ENCODE measurements at regions not wholly inside any gene's neighbourhood (a gene's known extent, or its start where the extent isn't known, plus 50 kb on each side); places are given as distances from the start of the nearest gene placed in this dataset.

DNA sequence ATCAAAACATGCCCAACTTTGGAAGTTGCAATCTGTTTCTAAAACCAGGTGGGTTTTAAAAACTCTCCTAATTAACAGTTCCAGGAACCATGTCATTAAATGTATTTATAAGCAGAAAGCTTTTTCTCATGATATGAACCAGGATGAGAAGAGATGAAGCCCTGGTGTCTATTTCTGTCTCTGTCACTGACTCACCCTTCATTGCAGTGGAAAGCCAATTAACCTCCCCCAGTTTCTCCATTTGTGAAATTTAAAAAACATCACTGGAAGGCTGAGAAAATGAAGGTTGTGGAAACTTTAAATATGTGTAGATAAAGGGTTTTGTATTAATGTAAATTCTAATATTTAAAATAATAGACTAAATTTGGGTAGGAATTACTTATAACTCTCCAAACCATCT lies 1088.0 kb downstream of the SORCS1 start:
- H3K27me3 ChIP-seq (ENCODE audit: control insufficient read depth, insufficient read depth, low read length): no peaks in the 10 kb centered on the region
- no peak for DNase-seq (ENCODE audit: low read depth)
- ChIA-PET CTCF (no interaction called here), POLR2A (no interaction called here)
- no peak overlapping the region for H3K4me3 ChIP-seq (ENCODE audit: low read depth, low read length)
- TF ChIP-seq, protein P1, sequence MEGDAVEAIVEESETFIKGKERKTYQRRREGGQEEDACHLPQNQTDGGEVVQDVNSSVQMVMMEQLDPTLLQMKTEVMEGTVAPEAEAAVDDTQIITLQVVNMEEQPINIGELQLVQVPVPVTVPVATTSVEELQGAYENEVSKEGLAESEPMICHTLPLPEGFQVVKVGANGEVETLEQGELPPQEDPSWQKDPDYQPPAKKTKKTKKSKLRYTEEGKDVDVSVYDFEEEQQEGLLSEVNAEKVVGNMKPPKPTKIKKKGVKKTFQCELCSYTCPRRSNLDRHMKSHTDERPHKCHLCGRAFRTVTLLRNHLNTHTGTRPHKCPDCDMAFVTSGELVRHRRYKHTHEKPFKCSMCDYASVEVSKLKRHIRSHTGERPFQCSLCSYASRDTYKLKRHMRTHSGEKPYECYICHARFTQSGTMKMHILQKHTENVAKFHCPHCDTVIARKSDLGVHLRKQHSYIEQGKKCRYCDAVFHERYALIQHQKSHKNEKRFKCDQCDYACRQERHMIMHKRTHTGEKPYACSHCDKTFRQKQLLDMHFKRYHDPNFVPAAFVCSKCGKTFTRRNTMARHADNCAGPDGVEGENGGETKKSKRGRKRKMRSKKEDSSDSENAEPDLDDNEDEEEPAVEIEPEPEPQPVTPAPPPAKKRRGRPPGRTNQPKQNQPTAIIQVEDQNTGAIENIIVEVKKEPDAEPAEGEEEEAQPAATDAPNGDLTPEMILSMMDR (IDR thresholded peaks at IDR 0.05; ENCODE audit: insufficient read depth, low read depth, low read length): no peak
- no peaks in the 10 kb centered on the region for H3K36me3 ChIP-seq (ENCODE audit: control insufficient read depth, insufficient read depth, low read length)

DNA sequence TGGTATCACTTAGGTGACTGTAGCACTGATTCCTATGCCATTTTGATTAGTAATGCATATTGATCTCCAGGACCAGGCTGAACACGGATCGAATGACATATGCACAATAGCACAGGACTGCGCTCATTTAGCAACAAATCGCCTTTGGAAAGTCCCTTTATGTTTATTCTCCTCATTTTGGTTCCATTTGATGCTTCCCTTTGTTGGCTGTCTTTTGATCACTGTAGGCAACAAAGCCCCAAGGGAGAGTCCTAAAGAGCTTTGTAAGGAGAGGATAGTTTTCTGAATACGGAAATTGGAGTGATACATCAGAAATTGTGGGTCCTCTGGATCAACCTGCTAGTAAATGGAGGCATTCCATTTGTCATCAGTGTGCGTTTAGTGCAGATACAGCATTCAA lies 1111.4 kb downstream of the SORCS1 start:
- Histone ChIP-seq H3K27me3 (ENCODE audit: control insufficient read depth, insufficient read depth, low read length) (no peaks in the 10 kb centered on the region), H3K36me3 (ENCODE audit: control insufficient read depth, insufficient read depth, low read length) (no peaks in the 10 kb centered on the region), H3K4me3 (ENCODE audit: low read depth, low read length) (no peak overlapping the region)
- ChIA-PET POLR2A (no interaction called here), CTCF (no interaction called here)
- TF ChIP-seq, protein P1 (IDR thresholded peaks at IDR 0.05; ENCODE audit: insufficient read depth, low read depth, low read length): no peak
- no peak for DNase-seq (ENCODE audit: low read depth)

DNA sequence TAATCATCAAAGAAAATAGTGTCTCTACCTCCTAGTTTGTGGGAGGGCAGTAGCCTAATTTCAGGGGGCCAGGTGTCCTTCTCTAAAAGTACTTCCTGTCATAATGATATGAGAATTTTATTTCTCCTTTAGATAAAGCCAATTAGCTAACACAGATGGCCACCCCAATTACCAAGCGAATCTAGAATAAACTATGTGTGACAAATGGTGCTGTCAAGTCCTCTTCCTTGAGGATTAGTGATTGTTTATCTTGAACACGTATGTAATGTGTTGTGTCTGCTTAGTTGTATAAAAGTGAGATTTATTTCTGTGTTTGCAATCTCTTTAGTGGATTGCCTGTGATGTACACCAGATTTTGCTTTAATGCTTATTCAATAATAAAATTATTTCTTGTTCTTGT lies 1120.0 kb downstream of the SORCS1 start:
- no peaks in the 10 kb centered on the region for H3K36me3 ChIP-seq (ENCODE audit: control insufficient read depth, insufficient read depth, low read length)
- ChIA-PET POLR2A (no interaction called here), CTCF (no interaction called here)
- no peak overlapping the region for H3K4me3 ChIP-seq (ENCODE audit: low read depth, low read length)
- no peaks in the 10 kb centered on the region for H3K27me3 ChIP-seq (ENCODE audit: control insufficient read depth, insufficient read depth, low read length)
- no peak for DNase-seq (ENCODE audit: low read depth)
- TF ChIP-seq, protein P1 (IDR thresholded peaks at IDR 0.05; ENCODE audit: insufficient read depth, low read depth, low read length): no peak

DNA sequence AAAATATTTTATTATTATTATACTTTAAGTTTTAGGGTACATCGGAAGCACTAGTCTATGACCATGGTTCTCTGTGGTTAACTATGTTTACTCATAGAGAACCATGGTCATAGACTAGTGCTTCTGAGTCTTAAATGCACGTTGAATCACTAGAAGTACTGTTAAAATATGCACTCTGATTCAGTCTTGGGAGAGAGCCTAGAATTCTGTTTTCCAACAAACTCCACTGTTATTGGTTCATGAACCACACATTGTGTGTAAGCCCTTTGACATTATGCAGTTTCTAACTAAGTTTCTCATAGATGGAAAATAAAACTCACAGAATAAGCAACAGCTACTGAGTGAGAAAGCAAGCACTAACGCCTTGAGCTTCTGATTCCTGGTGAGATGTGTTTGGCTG lies 1120.6 kb downstream of the SORCS1 start:
- ChIA-PET CTCF (no interaction called here), POLR2A (no interaction called here)
- TF ChIP-seq, protein P1 (IDR thresholded peaks at IDR 0.05; ENCODE audit: insufficient read depth, low read depth, low read length): no peak
- Histone ChIP-seq H3K4me3 (ENCODE audit: low read depth, low read length) (no peak overlapping the region), H3K27me3 (ENCODE audit: control insufficient read depth, insufficient read depth, low read length) (no peaks in the 10 kb centered on the region), H3K36me3 (ENCODE audit: control insufficient read depth, insufficient read depth, low read length) (no peaks in the 10 kb centered on the region)
- DNase-seq (ENCODE audit: low read depth): no peak

DNA sequence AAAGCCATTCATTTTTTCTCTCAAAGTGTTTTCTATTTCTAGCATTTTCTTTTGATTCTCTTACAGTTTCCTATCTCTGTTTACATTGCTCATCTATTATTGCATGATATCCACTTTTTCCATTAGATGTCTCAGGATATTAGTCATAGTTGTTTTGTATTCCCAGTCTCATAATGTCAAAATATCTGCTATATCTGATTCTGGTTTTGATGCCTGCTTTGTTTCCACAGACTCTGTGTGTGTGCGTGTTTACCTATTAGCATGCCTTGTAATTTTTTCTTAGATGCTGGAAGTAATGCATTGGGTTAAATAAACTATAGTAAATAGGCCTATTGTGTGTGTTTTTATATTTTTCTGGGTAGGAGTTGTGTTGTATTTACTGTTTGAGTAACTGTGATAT lies 1126.3 kb downstream of the SORCS1 start:
- no peaks in the 10 kb centered on the region for H3K36me3 ChIP-seq (ENCODE audit: control insufficient read depth, insufficient read depth, low read length)
- TF ChIP-seq, protein P1 (IDR thresholded peaks at IDR 0.05; ENCODE audit: insufficient read depth, low read depth, low read length): no peak
- no peaks in the 10 kb centered on the region for H3K27me3 ChIP-seq (ENCODE audit: control insufficient read depth, insufficient read depth, low read length)
- no peak for DNase-seq (ENCODE audit: low read depth)
- ChIA-PET CTCF (no interaction called here), POLR2A (no interaction called here)
- no peak overlapping the region for H3K4me3 ChIP-seq (ENCODE audit: low read depth, low read length)
